HG03558 (cell line): ENCODE measurements at regions not wholly inside any gene's neighbourhood (a gene's known extent, or its start where the extent isn't known, plus 50 kb on each side); places are given as distances from the start of the nearest gene placed in this dataset.
"Not testable (repeated sequence)": the region's sequence is repeated elsewhere in the genome, so short reads cannot be mapped to it uniquely, and the experiment has no call there.

Source experiments
- ATAC-seq: cut with Tn5 transposase; IDR thresholded peaks from one replicate; pipeline ENCODE4 v1.9.1; 2021; ENCODE audit warnings: moderate number of reproducible peaks; ENCODE audit not compliant: unreplicated experiment; ENCODE audit errors: extremely low read depth

DNA sequence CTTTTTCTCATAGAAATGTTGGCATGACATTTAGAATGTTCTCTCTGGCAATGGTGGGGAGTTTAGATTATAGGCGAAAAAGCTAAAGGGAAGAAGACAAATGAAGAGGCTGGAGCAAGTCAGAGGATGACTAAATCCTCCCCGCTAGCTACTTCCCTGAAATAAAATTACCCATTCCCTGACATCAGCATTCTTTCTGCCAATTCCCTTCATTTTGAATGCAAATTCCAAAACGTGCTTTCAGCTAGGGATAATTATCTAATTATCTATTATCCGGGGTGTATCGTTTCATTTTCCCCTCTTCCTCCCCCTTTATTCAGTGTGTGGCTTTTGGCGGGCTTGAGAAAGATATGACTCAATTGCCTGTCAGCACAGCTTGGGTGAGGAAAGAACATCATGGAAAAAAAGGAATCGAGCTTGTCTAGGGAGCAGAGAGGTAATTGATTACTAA, 672.3 kb downstream of the TNS3 start:
- ATAC-seq: no peak

- no peak for ATAC-seq
Observed at GRCh38 chr7:46908770-46909169, 673.1 kb downstream of the TNS3 start.

DNA sequence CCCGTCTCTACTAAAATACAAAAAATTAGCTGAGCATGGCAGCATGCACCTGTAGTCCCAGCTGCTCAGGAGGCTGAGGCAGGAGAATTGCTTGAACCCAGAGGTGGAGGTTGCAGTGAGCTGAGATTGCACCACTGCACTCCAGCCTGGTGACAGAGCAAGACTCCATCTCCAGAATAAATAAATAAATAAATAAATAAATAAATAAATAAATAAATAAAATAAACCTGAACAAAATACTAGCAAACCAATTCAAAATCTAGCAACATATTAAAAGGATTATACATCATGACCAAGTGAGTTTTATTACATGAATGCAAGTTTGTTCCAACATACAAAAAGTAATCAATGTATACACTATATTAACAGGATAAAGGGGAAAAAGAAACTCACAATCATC, 677.4 kb downstream of the TNS3 start:
- not testable (repeated sequence) for ATAC-seq

- ATAC-seq: no peak
Observed at GRCh38 chr7:46902463-46902862, 679.4 kb downstream of the TNS3 start.

DNA sequence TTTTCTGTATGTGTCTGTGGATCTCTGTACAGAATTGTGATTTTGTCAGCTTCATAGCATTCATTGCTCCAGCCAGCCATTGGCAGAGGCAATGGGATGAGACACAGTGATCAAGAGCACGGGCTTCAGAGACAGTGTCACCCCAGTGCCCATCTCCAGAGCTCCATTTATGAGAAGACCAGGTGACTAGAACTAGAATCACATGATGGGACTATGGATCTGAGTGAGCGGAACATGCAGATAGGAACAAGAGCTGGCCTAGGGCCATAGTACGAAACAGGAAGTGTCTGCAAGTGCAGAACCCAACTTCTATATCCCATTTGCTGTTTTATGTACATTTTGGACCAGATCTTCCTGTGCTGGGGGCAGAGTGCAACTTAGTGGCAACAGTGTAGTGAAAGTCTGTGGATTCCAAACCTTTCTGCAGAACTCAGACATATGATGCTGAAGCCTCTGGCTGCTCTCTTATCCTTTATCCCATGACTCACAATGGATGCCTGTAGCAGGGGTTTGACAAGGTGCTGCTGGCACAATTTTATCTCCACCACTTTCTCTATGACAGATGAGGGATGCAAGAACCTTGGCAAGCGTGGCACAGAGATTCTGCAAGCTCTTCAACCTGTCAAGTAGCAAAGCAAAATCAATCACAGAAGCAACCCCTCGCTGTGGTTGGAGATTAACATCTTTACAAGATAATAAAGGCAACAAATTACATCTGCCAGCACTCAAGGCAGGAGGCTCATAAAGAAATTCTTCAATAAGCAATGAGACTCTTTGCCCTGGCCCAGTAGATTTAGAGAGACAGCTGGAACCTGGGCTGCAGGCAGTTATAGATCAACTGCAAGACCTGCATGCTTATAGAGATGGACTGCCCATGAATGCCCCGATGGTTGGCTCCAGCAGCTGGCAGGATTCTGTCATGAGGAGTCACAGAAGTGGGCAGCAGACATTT, 681.3 kb downstream of the TNS3 start:
- no peak for ATAC-seq

DNA sequence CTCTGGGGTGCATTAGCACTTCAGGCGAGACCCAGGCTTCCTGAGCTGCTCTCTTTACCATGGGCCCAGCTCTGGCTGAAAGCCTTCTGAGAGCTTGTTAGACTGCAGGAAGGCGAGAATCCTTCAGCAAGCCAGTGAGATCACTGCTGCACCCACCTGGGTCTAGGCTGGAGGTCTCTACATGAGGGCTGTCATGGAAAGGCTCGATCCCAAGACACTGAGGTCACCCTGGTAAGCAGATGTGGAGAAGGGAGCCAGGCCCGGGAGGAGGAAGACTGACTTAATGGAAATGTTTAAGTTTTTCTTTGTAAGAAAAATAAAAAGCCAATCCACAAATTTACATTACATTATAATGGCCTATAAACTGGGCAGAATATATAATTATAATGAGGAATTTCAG, 684.5 kb downstream of the TNS3 start:
- ATAC-seq: no peak

DNA sequence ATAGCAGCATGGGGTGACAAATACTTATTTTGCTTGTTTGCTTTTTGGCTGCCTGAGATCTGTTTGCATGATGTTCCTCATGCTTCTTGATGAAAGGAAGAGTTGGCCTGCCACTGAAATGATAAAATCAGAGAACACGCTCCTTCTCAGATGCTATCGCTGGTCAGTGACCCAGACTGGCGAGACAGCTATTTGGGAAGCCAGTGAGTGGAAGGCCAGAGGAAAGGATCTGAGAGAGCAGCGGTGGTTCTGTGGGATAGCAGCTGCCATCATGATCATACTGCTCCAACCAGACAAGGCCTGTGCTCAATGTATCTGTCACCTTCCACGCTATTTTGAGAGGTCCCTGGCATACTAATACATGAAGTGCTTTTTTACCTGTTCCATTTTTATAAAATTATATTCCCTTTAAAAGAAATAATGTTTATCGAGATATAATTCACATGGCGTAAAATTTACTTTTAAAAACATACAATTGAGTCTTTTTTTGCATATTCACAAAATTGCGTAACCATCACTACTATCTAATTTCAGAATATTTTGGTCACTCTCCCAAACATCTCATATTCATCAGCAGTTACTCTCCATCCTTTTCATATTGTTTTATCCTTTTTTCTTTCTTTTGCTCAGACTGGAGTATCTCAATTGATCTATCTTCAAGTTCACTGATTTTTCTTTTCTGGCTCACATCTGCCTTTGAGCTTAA, 695.1 kb downstream of the TNS3 start:
- no peak for ATAC-seq

DNA sequence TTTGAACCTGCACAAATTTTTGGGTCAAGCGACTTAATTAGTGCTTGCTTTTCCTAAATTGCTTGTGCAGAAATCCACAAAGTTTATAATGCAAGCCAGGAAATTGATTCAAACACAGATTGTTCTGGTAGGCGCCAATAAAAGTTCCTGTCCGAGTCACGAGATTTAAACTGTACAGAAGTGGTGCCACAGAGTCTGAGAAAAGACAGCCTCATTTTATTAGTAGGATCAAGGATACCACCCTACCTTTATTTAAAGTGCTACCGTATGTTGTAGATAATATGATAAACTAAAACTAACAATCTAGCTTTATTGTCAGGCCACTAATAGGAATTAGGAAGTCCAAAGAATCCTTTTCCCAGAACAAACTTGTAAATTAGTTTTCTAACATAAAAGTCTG, 696.7 kb downstream of the TNS3 start:
- ATAC-seq: no peak

DNA sequence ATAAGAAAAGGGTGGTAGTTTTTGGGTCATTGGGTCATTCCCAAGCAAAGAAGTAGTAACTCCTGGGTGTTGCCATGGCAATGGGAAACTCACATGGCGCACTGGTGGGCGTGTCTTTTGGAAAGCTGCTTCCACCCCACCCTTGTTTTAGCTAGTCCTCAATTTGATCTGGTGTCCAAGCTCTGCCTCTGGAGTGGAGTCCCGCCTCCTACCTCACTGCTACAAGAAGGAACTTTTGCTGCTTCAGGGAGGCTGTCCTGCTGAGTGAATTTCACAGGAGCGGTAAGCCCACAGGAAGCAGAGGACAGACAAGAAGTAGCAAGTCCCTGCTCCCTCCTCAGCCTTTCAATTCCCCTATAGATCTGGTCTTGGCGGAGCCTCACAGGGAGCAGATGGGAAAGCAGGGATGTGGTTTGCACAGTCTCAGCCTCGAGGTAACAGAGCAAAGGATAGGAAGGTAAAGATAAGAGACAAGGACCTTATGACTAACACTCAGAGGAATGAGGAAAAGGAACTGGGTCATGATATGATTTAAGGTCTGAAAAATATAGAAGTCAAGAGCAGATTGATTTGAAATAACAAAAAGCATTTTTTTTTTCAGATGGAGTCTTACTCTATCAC, 700.3 kb downstream of the TNS3 start:
- ATAC-seq: no peak

- no peak for ATAC-seq
Observed at GRCh38 chr7:46880508-46881196, 701.3 kb downstream of the TNS3 start.

GRCh38 chr7:46879783-46880182, 702.1 kb downstream of the TNS3 start:
- no peak for ATAC-seq

- ATAC-seq: no peak
Observed at GRCh38 chr7:46871516-46871915, 710.4 kb downstream of the TNS3 start.

- no peak for ATAC-seq
Observed at GRCh38 chr7:46864716-46865115, 717.2 kb downstream of the TNS3 start.

GRCh38 chr7:46859963-46860475, 721.9 kb downstream of the TNS3 start:
- no peak for ATAC-seq

DNA sequence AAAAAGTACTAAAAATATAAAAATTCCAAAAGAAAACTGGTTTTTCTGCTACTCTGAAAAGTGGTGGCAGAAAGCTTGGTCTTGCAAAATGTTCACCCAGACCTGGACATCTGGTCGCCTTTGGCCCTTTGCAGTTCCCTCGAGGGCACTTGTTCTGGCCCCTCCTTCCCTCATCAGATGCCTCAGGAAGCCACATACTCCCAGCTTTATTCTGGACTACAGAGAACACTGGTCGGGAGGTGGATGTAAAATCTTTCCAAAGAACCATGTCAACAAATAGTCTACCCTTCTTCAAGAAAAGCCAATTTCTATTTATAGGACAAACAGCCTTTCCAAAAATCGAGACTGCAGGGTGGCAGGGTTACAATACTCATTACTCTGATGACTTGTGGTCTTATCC, 726.1 kb downstream of the TNS3 start:
- ATAC-seq: no peak

DNA sequence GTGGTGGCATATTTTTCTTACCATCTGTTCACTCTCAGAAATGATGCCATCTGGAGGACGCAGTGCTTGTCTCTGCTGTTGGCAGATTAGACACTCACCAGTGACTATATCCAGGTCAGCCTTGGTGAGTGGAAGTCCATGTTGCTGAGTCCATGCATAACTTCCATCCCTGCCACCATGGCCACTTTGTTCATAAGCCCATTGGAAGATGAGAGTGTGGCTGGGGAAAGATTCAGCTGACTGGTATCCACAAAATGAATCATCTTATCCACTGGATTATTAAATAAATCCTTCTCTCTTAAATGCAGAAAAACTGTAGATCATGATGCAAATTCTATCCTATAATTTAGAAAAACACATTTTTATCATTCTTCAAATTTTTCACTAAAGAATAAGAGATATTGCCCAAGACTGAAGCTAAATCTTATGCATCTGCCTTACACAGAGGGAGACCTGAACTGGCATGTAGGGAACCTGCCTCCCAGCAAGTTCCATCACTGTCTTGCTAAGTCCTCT, 726.9 kb downstream of the TNS3 start:
- ATAC-seq: no peak

GRCh38 chr7:46853451-46853850, 728.5 kb downstream of the TNS3 start:
- ATAC-seq: no peak

GRCh38 chr7:46852795-46853194, 729.1 kb downstream of the TNS3 start:
- no peak for ATAC-seq

DNA sequence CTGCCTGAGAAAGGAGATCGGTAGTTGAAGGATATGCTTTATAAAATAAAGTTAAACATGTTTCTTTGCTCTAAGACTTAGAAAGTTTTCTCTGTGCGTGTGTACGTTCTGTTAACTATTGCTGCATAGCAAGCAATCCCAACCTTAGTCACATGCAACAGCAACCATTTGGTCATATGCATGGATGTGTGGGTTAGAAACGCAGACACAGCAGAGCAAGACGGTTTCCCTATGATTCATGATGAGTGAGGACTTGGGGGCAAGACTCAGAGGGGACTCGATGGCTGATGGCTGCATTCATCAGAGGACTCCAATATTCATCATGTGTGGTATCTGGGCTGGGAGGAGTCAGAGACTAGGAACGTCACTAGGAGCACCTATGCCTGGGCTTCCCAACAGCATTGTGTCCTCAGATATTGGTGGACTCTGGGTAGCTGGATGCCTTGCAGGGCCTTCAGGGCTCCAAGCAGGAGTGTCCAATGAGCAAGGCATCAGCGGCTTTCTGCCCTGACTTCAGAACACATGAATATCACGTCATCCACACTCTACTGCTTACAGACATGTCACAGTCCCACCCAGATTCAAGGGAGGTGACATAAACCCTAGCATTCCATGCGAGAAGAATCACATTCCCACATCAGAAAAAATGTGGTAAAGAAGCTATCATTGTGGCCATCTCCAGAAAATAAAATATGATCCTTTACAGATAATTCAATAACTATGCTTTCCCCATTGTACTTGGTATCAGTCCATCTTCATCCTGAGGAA, 731.2 kb downstream of the TNS3 start:
- no peak for ATAC-seq
